ENCODE measurements at regions not wholly inside any gene's neighbourhood (a gene's known extent, or its start where the extent isn't known, plus 50 kb on each side); places are given as distances from the start of the nearest gene placed in this dataset.
"Not testable (repeated sequence)": the region's sequence is repeated elsewhere in the genome, so short reads cannot be mapped to it uniquely, and the experiment has no call there.

DNA sequence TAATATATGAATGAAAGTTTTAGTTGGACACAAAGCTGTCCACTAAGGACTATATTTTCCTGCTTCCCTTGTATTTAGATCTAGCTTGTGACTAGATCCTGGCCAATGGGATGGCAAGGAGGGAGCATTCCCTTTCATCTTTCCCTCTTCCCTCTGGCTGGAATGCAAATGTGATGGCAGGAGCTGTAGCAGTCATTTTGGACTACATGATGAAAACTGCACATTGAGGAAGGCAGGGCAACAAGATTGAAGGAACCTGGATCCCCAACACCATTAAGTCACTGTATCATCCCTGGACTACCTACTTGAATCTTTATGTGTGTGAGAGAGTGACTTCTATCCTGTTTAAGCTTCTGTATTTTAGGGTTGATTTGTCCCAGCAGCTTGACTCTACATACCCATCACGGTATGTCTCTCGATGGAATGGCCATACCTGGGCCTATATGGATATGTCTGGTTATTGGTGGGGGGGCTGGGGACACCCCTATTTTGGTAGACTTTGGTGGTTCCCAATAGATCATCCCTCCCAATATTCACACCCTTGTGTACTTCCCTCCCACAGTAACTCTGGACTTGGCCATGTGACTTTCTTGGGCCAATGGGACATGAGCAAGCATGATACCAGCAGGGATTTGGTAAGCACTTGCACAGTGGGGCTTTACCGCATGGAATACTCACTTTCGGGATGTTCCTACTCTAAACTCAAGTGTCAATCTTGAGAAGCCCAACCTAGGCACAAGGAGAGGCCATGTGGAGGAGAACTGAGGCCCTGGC is 128.5 kb downstream of the VEGFA start:
- DNase-seq, result no peak

DNA sequence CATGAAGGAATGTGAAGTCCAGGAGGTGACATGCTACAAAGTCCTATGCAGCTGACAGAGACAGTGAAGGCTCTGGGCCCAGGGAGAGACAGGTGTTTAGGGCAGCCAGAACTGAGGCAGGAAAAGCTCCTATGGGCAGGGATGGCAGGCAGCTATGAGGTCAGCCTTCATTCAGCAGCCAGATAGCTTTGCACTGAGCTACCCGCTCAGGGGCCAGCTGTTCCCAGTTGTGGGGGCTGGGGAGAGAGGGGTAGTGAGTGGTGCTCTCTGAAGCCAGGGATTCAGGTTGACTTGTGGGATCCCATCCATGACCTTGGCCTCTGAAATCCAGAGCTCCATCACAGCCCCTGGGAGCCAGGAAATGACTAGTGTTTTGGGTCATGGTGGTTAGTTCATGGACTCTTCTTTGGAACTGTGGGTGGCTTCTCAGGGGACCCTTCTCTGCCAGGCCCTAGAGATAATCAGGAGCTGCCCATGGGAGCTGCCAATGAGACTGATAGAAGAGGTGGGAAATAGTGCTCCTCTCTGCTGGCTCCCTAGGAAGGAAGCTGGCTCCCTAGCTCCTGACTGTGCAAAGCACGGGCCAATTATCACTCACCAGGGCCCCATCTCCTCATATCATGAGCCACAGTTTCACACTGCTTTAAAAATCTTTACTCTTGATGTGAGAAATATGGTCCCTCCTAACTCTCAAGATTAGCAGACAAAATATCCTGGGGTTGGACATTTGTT is 127.7 kb downstream of the VEGFA start:
- DNase-seq, result no peak

DNA sequence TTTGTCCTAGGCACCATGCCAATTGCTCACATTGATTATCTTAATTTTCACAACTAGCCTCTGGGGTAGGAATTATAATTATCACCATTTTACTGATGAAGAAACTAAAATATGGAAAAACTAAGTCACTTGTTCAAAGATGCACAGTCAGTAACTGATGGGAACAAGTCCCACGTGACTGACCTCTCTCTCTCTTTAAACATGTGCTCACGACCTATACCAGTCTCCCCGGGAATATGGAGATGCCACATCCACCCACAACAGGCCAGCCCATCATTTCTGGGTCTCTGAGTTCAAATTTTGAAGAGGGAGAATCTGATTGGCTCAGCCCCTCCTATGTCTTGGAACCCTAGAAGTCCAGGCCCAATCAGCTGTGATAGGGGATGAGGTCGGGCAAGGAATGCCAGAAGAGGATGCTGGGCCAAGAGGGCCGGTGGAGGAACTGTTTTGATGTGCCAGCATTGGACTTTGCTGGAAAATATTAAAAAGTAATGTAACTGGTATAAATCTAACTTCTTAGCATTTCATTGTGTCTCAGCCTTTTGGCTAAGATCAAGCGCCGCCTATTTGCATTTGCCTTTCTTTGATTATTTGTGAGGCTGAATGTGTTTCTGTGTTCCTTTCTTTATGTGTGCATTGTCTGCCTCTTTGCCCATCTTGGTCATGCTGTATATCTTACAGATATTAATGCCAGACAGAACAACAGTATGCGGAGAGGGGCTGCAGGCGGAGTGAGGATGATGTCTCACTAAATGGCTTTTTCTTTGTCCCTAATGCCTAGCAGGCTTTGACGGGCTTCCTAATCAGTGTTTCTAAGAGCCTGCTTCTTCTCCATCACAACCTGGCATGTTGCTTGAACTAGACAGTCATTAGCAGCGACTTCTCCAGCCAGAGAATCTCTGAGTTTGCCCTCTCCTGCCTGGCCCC is 126.6 kb downstream of the VEGFA start:
- no peak for DNase-seq

DNA sequence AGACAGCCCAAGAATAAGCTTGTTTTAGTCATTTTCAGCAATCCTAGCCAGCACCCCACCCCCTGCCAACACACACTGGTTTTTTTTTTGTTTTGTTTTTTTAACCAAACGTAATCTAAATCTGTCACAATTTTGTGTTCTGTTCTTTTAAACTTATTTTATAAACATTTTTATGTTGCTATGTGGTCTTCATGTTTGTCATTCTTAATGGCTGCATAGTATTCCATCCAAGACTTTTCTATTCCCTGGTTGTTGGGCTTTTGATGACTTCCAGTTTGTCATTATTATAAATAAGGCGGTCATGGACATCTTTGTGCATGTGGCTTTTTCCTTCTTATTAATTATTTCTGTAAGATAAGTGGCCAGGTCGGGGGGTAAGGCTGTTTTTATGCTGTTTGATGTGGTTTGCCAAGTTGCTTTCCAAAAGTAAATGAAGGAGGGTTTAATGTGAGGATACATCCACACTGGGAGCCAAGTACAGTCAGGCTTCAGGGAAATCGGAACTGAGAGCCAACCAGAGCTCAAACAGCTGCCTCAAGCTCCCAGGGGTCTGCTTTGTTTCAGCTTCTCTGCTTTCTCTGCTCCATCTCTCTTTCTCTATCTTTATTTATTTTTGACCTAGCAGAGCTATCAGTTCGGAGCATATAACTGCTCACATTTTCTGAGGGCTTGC is 125.8 kb downstream of the VEGFA start:
- no peak for DNase-seq

DNA sequence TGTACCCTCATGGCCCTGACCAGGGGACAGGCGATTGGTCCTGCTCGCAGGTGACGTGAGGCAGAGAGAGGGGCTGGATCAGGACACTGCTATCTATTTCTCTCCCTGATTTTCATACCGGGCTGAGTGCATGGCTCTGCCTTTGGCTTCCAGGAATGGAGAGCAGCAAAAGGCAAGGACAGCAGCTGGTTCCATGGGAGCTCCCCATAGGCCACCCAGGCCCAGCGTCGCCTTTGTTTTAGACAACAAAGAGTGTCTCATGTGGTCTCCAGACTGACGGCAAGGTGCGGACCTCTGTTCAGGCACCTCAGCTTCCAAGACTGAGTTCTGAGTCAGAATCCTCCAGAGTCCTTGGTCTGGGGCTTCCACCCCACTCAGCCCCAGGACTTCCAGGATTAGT is 123.1 kb downstream of the VEGFA start:
- no peak for DNase-seq

DNA sequence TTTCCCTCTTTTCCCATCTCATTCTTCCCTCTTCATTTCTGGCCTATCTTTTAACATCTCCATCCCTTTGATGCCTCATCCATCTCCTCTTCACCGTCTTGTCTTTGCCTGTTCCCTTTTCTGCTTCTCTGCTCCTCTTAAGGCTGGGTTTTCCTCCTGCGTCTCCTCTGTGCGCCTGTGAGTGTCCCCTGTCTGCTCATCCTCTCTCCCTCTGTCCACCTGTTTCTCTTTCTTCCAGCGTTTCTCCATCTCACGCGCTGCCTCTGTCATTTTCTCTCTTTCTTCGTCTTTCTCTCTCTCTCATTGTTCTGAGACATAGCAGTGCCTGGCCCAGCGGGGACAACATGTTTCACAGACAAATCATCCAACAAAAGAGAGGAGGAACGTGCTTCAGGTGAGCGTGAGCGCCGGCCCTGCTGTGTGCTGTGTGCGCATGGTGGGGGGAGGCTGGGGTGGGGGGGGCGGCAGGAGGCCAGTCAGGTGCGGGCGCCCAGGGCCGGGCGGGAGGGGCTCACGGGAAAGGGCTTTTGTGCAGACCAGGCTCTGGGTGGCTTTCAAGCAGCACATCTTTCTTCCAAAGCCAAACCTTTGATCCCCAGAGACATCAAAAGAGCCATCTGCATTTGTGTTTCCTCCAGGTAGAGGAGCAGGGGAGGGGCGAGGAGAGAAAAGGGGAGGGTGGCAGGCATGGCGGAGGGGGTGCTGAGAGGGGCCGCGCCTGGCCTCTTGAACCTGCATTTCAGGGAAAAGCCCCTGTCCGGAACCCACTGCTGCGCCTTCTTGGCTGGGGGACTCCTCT is 121.3 kb downstream of the VEGFA start:
- no peak for DNase-seq

DNA sequence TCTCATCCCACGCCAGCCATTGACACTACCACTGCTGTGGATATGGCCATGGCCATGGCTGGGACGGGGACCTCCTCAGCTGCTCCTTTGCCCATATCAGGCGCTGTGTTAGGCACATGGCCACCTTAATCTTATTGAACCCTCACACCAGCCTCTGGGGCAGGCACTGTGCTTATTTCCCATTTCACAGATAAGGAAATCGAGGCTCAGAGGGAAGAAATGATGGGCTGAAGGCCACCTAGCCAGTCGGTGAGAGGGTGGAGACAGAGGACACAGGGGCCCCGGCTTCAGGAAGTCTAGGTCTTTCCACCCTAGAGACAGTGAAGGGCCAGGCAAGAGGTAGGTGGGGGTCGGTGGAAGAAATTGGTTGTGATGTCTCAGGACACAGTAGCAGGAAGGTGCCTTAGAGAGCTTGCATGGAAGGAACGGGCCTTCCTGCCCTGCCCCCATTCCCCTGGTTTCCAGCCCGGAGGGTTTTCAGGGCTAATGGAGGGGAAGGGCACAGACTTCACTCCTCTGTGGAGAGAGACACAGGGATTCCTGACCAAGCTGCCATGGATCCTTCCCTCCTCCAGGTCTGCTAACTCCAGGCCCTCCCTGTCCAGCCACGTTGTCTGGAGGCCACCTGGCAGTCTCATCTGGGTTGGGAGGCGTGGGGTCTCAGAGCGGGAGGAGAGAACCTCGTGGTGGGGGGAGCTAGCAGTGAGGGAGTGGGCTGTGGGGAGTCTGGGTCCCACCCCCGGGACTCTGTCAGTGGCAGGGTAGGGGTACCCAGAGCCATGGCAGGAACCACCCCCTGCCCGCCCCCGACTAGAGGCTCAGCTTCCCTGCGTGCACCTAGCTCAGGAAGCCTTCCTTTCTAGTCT is 120.4 kb downstream of the VEGFA start:
- DNase-seq, result no peak

DNA sequence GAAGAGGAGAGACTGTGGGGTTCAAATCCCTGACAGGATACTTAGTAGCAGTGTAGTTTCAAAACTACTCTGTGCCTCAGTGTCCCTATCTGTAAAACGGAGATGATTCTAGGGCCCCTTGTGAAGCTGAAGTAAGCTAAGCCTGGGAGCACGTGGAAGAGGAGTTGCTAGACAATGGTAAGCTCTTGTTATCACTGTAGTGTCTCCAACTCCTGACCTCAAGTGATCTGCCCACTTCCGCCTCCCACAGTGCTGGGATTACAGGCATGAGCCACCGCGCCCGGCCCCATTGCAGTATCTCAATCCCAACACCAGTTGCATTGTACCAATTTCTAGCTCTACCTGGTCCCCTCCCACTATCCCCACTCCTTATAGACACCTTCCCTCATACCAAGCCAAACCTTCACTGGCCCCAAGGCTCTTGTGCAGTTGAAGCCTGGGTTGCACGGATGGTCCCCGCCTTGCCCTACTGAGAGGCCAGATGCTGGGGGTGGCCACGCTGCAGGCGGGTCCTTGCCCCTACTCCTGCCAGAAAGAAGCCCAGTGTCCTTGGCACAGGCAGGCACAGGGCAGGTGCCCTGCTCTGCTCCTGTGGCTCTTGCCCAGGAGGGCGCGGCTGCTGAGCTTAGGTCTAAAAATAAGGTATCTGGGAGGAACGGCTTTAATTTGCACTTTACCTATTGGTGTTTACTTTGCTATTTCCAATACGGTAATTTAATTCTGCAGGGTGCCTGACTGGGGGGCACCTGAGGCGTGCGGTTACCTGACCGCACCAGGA is 118.1 kb downstream of the VEGFA start:
- DNase-seq, result peak; percentile 5

DNA sequence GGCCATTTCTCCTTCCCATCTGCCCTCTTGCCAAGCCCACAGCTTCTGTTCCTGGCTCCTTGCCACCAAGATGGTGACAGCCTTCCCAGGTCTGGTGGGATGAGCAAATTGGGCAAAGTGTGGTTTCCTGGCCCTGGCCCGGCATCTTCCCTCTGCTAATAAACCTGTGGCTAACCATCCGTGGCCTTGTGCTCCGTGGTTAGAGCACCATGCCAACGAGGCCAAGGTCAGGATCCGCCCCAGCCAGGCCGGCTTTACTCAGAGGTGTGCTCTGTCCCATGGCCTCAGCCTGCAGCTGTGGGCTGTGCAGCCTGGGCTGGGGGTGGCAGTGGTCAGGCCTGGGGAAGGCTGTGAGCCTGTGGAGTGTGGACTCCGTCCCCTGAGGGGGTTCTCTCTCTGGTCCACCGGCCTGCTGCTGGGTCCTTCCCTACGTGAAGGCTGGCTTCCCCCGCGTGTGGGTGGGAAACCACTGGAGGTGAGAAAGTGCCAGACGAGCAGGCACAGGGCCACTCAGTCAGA is 117.4 kb downstream of the VEGFA start:
- DNase-seq, result peak; percentile 36

DNA sequence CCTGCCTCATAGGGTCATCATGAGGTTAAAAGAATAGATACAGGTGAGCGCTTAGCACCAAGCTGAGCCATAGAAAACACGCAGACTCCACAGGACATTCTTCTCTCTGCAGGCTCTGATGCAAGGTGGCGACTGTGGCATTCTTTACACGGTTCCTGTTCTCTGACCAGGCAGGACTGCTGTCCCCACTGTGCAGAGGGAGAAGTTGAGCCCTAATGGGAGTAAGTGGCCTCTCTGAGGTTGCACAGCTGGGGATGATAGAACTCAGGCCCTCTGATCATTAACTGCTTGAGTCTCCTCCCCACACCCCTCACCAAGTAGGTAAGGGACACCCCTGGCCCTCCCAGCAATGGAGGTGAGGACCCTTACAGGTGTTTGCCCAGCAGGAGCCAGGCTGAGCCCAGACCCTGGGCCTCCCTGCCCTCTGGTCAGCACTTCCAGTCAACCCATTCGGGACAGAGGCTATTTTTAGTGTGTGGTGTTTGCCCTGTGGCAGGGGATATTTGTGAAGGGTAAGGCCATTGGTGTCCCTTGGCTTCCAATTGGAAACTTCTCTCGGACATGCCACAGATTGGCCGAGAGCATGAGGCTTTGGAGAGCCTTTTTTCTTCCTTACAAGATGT is 116.8 kb downstream of the VEGFA start:
- no peak for DNase-seq

DNA sequence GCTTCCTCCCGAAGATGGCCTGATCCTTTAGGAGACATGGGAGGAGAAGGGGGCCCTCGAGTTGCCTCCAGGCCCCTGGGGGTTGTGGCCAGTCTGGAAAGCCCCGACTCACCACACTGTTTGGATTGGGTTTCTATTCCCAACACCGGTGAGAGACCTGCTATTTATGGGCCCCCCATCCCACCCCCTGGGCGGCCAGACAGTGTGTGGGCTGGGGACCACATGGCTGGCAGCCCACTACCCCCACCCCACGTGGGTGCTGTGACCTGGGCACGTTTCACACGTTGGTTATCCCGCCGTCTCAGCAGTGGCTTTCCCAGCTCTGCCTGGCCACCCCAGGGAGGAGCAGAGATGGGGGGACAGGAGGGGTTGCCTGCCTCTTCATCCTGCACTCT is 116.1 kb downstream of the VEGFA start:
- DNase-seq, result no peak

DNA sequence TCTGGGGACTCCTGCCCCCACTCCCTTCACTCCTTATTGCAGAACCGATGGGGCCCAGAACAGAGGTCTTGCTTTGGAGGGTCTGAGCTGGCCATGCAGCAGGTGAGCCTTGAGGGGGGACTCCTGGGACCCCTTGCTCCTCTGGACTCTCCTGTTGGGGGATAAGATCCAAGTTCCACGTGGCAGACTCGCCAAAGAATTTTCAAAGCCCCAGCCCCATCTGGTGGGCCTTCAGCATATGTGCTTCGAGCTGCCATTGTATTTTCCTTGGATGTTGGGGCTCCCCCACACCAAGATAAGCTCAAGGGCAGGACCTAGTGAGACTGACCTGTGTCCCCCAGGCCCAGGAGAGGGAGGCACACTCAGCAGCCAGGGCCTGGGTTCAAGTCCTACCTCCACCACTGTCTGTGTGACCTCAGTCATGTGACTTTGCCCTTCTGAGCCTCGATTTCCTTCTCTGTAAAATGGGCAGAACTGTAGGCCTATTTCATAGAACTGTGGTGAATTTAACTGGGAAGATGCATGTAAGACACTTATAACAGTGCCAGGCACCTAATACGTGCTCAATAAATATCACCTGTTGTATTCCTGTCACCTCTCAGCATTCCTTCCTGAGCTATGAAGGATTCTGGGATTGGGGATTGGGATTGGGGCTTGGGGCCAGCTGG is 115.5 kb downstream of the VEGFA start:
- DNase-seq, result no peak

DNA sequence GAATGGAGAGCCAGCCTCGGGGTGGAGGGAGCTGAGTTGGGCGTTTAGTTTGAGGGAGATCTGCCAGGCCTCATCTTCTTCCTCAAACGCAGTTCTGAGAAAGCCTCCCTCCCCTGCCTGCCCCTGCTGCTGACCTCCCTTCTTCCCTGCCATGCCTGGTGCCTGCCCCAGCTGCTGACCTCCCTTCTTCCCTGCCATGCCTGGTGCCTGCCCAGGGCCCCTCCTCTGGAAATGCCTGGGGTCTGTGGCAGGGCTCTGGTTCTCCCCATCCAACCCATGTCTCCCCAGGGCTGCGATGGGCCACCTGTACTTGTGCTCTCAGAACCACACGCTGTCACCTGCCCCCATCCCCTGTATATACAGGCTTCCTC is 114.6 kb downstream of the VEGFA start:
- peak; percentile 15 for DNase-seq

DNA sequence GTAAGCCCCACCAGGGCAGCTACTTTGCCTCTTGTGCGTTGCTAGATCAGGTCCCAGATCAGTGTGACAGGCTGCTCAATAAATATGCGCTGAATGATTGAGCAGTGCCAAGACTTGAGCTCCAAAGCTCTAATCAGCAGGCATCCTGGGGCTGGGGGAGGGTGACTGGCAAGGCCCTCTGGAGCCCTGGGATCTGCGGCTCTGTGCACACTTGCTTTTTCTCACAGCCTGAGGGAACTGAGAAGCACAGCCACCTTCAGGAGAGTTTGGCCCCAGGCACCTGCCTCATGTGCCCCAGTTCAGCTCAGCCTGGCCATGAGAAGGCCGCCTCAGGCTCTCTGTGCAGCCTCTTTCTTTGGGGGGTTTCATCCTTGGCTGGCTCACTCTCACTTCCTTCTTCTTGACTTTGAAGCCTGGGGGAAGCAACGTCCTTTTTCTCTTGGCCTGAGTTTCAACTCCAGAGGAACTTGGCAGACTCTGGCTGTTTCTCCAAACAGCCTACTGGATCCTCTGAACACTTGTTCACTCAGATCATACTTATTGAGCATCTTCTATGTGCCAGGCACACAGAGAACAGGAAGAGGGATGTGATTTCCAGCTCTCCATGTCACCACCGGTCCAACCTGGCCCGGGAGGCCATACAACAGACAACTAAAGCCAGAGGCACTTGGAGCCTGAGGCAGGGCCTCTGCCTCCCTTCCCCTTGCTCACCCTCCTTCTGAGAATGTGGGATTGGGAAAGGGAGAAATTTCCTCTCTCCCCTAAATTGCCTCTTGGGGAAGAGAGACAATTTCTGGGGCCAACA is 114.0 kb downstream of the VEGFA start:
- no peak for DNase-seq

DNA sequence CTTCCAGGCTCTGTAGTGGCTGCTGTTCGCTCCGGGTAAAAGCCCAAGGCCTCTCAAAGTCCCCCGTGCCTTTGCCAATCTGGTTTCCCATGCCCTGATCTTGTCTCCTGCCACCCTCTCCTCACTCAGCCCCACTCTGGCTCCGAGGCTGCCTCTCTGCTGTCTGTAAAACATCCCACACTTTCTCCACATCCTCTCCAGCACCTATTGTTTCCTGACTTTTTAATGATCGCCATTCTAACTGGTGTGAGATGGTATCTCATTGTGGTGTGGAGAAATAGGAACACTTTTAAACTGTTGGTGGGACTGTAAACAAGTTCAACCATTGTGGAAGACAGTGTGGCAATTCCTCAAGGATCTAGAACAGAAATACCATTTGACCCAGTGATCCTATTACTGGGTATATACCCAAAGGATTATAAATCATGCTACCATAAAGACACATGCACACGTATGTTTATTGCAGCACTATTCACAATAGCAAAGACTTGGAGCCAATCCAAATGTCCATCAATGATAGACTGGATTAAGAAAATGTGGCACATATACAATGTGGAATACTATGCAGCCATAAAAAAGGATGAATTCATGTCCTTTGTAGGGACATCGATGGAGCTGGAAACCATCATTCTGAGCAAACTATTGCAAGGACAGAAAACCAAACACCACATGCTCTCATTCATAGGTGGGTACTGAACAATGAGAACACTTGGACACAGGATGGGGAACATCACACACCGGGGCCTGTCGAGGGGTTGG is 112.9 kb downstream of the VEGFA start:
- DNase-seq, result not testable (repeated sequence)

DNA sequence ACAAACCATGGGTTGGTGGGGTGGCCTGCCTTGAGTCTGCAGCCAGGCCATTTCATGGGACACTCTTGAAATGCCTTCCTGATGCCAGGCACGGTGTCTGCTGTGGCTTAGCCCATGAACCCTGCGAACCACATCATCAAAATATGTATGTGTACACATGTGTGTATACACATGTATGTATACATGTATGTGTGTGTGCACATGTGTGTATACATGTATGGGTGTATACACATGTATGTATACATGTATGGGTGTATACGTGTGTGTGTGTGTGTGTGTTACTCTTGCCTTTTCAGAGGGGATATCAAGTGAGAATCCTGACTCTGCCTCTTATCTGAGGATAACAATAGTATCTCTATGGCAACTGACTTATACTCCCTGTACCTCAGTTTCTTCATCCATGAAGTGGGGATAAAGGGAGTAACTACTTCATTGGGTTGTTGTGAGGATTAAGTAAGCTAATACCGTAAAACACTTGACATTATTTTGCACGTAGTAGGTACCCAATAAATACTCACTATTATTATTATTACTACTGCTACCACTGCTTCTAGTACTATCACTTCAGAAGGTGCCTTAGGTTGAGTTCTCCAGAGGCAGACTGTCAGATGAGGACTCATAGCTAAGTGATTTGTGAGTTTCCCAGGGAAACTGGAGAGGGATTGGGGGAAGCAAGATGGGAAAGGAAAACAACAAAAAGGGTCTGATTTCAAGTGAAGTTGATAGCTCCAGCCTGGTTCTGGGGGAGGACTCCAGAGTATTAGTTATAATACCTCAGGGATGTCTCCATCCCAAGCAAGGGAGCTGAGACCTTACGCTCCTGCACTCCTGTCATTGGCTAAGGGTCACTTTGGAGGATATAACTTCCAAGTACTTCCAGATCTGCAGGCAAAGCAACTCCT is 110.5 kb downstream of the VEGFA start:
- no peak for DNase-seq

All from GF-D8 (cell line).